GM23248 (cell line): ENCODE measurements at regions not wholly inside any gene's neighbourhood (a gene's known extent, or its start where the extent isn't known, plus 50 kb on each side); places are given as distances from the start of the nearest gene placed in this dataset.

Experiments used
- EZH2 ChIP-seq: fragments of 200-600 bp; sonication (generic); IDR thresholded peaks from 2 replicates; pipeline ENCODE4 v1.6.1; 2018; ENCODE audit warnings: antibody characterized with exemption, mild to moderate bottlenecking; ENCODE audit not compliant: insufficient read depth, poor library complexity, severe bottlenecking
- EZH2phosphoT487 ChIP-seq: fragments of 200-600 bp; sonication (generic); IDR thresholded peaks from 2 replicates; pipeline ENCODE4 v1.6.1; 2018; ENCODE audit warnings: antibody characterized with exemption, moderate library complexity, mild to moderate bottlenecking, low read depth; ENCODE audit not compliant: insufficient read depth

- TF ChIP-seq EZH2phosphoT487 = no peak
- TF ChIP-seq EZH2 = no peak
These were observed 102.4 kb upstream of the FIBIN start for GRCh38 chr11:26891501-26891900.
